Sciatic nerve (tissue), 2 donors: ENCODE measurements at regions not wholly inside any gene's neighbourhood (a gene's known extent, or its start where the extent isn't known, plus 50 kb on each side); places are given as distances from the start of the nearest gene placed in this dataset.
"Not testable (repeated sequence)": the region's sequence is repeated elsewhere in the genome, so short reads cannot be mapped to it uniquely, and the experiment has no call there.

Experiments used
- ATAC-seq: fragments of 200-7000 bp; cut with Tn5 transposase; one replicate; pipeline ENCODE4 v1.9.1; 2020; ENCODE audit warnings: mild to moderate bottlenecking, moderate library complexity
- DNase-seq: peaks from one replicate; pipeline ENCODE4 v3.0.0-alpha.2; 2020; ENCODE audit warnings: low spot score
- intact Hi-C: fragments of 100-400 bp; cut with DNase I; formaldehyde crosslinking; loops from one replicate; pipeline ENCODE4 v1.14.2; 2022
- donor health status: DM: no; HTN: no; CAD: no.
- donor health status: DM: no; HTN: no; CAD: no.

DNA sequence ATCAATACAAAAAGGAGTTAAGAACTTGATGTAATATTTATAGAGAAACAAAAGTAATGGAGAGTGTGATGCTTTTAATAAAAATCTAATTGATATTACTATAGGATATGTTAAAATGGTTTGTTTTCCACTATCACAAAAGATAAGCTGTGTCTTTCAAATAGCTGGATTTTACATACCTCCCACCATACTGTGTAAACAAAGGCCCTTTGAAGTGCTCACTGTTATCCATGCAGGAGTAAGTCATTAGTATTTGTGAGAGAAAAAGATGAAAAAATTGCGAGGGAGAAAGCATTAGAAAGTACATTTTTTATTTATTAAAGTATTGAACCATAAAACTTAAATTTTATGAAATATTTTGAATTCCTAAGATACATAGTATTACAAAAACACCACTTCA lies 733.0 kb downstream of the GRIK2 start:
- intact Hi-C loops, result no loop called here
- DNase-seq (no peak), ATAC-seq (no peak)

DNA sequence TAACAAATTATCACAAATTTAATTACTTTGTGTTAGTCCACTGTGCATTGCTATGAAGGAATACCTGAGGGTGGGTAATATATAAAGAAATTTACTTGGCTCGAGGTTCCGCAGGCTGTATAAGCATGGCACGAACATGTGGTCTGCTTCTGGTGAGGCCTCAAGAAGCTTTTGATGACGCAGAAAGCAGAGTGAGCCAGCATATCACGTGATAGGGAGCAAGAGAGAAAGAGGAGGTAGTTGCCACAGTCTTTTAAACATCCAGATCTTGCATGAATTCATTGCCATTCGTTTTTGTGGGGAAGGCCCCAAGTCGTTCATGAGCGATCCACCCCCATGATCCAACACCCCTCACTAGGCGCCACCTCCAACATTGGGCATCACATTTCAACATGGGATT lies 733.7 kb downstream of the GRIK2 start:
- no peak for ATAC-seq
- DNase-seq, result no peak
- intact Hi-C loops, result no loop called here

- ATAC-seq, result no peak
- no peak for DNase-seq
- intact Hi-C loops, result no loop called here
Observed at GRCh38 chr6:102137859-102138258, 744.4 kb downstream of the GRIK2 start.

DNA sequence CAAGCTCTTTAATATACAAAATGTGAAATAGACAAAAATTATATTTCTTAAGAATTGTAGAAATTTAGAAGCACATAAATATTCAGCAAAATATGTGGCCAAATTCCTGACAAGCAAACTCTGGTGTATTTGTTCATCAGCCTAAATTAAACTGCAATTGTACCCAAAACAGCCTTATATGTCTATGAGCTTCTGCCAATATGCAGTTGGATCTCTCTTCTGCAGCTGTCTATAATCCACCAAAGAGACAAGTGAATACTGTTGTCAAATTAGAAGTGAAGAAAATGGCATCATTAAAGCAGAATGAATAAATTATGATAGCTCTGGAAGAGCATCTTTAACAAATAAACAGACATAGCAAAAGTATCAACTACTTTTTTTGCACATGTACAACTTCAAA lies 755.7 kb downstream of the GRIK2 start:
- intact Hi-C loops, result loop anchor here (10.0 kb wide), 1 partner anchor 814 kb away; no protein-coding TSS in a partner anchor
- ATAC-seq (no peak), DNase-seq (no peak)

DNA sequence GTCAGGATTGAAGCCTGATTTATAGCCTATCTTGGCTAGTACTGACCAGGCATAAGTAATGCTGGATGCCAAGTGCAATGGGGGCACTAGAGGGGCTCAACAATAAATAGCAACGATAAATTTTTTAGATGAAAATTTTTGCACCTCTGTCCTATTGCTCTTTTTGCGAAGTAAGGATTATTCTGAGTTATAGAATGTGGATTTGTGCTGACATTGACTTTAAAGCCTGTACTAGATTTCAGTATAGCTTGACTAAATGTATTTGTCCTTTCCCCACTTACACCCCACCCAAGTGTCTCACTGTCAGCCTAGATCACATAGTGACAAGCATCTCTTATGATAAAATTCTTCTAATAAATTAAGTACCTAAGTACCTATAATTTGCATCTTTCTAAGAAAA lies 757.0 kb downstream of the GRIK2 start:
- ATAC-seq, result no peak
- DNase-seq, result no peak
- intact Hi-C loops, result no loop called here

DNA sequence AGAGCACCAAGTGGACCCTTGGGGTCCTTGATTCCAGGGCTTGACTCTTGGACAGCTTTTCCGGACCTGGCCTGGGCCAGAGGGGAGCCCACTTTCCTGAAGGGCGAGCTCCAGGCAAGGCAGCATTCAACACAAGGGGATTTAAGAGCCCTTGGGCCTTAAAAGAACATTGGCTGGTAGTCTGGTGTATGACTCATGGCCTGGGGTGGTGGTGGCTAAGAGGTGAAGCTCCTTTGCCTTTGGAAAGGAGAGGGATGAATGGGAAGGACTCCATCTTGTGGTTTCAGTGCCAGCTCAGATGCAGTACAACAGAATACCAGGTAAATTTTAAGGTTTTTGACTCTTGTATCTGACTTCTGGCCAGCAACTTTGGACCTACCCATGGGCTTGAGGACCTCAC lies 760.7 kb downstream of the GRIK2 start:
- DNase-seq, result no peak
- ATAC-seq, result no peak
- intact Hi-C loops, result no loop called here

DNA sequence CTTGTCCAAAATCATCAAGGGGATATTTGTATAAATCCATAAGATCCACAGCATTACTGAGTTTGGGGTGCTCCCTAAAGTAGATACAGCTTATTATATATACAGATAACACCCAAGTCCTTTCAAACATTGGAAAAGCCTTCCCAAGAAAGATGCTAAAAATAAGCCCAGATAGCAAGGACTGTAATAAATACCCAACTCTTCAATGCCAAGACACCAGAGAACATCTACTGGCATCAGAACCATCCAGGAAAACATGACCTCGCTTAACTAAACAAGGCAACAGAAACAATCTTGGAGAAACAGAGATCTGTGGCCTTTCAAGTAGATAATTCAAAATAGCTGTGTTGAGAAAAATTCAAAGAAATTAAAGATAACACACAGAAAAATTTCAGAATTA lies 761.4 kb downstream of the GRIK2 start:
- intact Hi-C loops, result no loop called here
- ATAC-seq (no peak), DNase-seq (no peak)

DNA sequence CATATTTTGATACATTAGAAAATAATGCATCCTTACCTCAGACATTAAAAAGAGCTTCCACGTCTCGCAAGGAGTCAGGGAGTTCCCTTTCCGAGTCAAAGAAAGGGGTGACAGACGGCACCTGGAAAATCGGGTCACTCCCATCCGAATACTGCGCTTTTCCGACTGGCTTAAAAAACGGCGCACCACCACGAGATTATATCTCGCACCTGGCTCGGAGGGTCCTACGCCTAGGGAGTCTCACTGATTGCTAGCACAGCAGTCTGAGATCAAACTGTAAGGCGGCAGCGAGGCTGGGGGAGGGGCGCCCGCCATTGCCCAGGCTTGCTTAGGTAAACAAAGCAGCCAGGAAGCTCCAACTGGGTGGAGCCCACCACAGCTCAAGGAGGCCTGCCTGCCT lies 776.3 kb downstream of the GRIK2 start:
- ATAC-seq, DNase-seq, intact Hi-C loops: not testable (repeated sequence)

GRCh38 chr6:102187186-102187585 lies 793.7 kb downstream of the GRIK2 start:
- ATAC-seq (no peak), DNase-seq (no peak)
- intact Hi-C loops, result no loop called here

GRCh38 chr6:102195311-102195710 lies 801.8 kb downstream of the GRIK2 start:
- ATAC-seq, result no peak

GRCh38 chr6:102197211-102197610 lies 803.7 kb downstream of the GRIK2 start:
- DNase-seq (no peak), ATAC-seq (no peak)
- intact Hi-C loops, result no loop called here

More at GRCh38 chr6:102195311-102195710, 801.8 kb downstream of the GRIK2 start:
- DNase-seq, result no peak
- intact Hi-C loops, result no loop called here

DNA sequence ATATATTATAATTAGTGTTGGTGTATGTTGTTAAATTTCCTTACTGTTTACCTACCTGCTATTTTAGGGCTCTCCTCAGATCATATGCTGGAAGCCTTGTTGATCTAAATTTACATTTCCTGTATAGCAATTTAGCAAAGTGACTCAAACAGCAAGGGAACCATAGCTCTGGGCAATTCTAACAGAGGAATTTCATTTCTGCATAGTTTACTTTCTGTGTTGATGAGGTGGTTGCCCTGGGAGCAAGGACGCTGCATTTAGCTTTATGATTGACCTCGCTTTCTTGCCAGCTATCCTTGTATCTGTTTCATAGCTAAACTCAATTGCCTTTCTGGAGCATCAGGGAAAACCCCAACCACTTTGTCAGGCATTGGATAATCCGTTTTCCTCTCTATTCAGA lies 810.8 kb downstream of the GRIK2 start:
- DNase-seq, result no peak
- ATAC-seq, result no peak
- intact Hi-C loops, result no loop called here

DNA sequence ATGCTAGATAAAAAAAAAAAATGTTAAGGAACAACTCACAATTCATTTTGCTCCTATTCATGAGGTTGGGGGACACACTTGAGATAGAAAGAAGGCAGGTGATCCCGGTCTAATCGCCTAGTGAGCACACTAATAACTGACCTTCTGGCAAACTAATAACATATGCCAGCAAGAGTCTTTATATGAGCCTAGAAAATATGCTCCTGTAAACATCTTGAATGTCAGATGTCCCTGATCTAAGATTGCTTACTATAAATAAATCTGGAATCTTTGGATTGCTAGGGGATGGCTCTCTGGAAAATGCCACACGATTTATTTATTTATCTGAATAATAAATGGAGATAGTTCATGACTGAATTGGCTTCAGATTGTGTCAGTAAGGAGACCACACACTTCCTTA lies 821.9 kb downstream of the GRIK2 start:
- DNase-seq (no peak), ATAC-seq (no peak)
- intact Hi-C loops, result no loop called here

DNA sequence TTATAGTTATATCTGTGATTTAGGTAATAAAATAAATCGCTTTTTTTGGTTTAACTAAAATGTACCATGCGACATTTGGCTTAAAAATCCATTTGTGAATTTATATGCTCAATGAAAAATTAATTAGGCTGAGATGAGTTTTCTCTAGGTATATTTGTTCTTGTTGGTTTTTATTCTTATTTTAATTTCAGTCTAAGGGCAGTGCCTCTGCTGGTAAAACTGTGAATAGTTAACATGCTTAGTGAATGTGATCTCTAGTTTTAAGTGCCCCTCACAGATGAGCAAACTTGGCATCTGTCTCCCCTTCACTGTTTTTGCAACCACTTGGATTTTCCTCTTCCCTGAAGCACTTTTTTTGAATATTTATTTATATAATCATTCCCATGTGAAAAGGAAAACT lies 822.7 kb downstream of the GRIK2 start:
- ATAC-seq (no peak), DNase-seq (no peak)
- intact Hi-C loops, result no loop called here

GRCh38 chr6:102223942-102224341 lies 830.4 kb downstream of the GRIK2 start:
- ATAC-seq (no peak), DNase-seq (no peak)
- intact Hi-C loops, result no loop called here

DNA sequence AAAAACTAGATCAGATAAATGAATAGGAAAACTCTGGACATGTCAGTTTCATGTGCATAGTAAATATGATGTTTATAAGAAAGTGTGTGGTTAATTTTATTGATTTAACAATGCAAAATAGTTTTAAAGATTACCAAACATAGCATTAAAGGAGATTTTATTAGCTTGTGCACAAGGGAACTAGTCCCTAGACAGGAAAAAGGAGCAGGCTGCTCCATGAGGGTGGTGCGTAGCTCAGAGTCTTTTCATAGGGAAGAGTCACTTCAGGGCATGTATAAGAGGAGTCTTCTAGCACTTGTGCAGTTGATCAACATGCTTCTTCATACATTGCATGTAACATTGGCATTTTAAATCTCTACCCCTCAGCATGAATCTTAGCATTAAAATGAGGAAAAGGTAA lies 835.8 kb downstream of the GRIK2 start:
- ATAC-seq, result no peak
- intact Hi-C loops, result no loop called here
- no peak for DNase-seq
